Astrocyte (in vitro differentiated cells and primary cell): ENCODE measurements at regions not wholly inside any gene's neighbourhood (a gene's known extent, or its start where the extent isn't known, plus 50 kb on each side); places are given as distances from the start of the nearest gene placed in this dataset.

Experiments
- CTCF ChIP-seq: IDR thresholded peaks from 2 replicates; pipeline ENCODE4 v1.5.1; 2011; ENCODE audit warnings: low read depth, mild to moderate bottlenecking, inconsistent platforms, low read length, moderate library complexity; ENCODE audit not compliant: insufficient read depth
- EZH2 ChIP-seq: IDR thresholded peaks from 2 replicates; pipeline ENCODE4 v1.6.1; 2012; ENCODE audit warnings: mild to moderate bottlenecking, low read length, inconsistent platforms; ENCODE audit not compliant: insufficient read depth

GRCh38 chr4:14196131-14196530 lies 568.6 kb upstream of the BOD1L1 start:
- TF ChIP-seq CTCF (no peak), EZH2 (no peak)
